Naive B cell (primary cell): ENCODE measurements at regions not wholly inside any gene's neighbourhood (a gene's known extent, or its start where the extent isn't known, plus 50 kb on each side); places are given as distances from the start of the nearest gene placed in this dataset.
A peak's percentile ranks its signal among the peaks of the same experiment; 100 is the strongest.
"Not testable (repeated sequence)": the region's sequence is repeated elsewhere in the genome, so short reads cannot be mapped to it uniquely, and the experiment has no call there.

Experiments used
- ATAC-seq, 2 donors: fragments of 150-1000 bp; cut with Tn5 transposase; 2 replicates each; pipeline ENCODE4 v1.10.0; 2021; ENCODE audit warnings: low read depth in 2 of 2, mild to moderate bottlenecking in 2 of 2, moderate library complexity in 2 of 2
- DNase-seq: peaks from one replicate; pipeline ENCODE4 v3.0.0; 2022
- H3K27ac Mint-ChIP-seq, 6 donors: one replicate each; pipeline ENCODE4 v1.8.0; 2020 to 2022; ENCODE audit warnings: mild to moderate bottlenecking in 6 of 6, mixed read lengths in 6 of 6, moderate library complexity in 5 of 6, inconsistent platforms in 2 of 6
- H3K27me3 Mint-ChIP-seq, 3 donors: one replicate each; pipeline ENCODE4 v1.8.0; 2021 to 2022; ENCODE audit warnings: mixed read lengths in 3 of 3, mild to moderate bottlenecking in 1 of 3
- H3K36me3 Mint-ChIP-seq, 2 donors: one replicate each; pipeline ENCODE4 v1.8.0; 2020 to 2022; ENCODE audit warnings: mixed read lengths in 2 of 2, inconsistent platforms in 1 of 2, mild to moderate bottlenecking in 1 of 2
- H3K4me1 Mint-ChIP-seq, 3 donors: one replicate each; pipeline ENCODE4 v1.8.0; 2020 to 2022; ENCODE audit warnings: mixed read lengths in 3 of 3, inconsistent platforms in 1 of 3, mild to moderate bottlenecking in 1 of 3, moderate library complexity in 1 of 3
- H3K4me3 Mint-ChIP-seq, 8 donors: one replicate each; pipeline ENCODE4 v1.8.0; 2020 to 2022; ENCODE audit warnings: mild to moderate bottlenecking in 8 of 8, mixed read lengths in 8 of 8, moderate library complexity in 8 of 8, inconsistent platforms in 2 of 8
- H3K9me3 Mint-ChIP-seq, 7 donors: one replicate each; pipeline ENCODE4 v1.8.0; 2020 to 2022; ENCODE audit warnings: mixed read lengths in 7 of 7, mild to moderate bottlenecking in 5 of 7, inconsistent platforms in 2 of 7, moderate library complexity in 1 of 7

DNA sequence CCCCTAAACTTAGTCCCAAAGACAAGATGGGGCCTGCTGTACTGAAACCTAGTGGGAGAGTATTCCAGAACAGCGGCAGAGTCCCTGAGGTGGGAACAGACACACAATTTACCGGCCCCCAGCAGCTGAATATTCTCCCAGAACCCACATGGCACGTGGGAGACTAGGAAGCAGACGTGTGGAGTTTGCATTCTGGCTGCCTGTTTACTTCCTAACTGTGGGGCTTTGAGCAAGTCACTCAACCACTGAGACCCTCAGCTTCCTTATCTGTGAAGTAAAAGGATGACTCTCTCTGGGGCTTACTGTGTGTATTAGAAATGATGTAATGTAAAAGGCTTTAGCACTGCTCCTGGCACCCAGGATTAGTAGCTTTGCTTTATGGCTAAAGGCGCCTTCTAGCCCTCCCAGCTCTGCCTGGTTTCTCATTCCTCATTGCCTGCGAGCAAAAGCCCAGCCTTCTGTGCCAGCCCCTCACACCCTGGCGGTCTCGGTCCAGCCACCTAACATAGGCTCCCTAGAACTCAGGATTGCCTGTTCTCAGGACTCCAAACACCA, 353.1 kb downstream of the CDC5L start:
- no peak overlapping the region for H3K4me3 Mint-ChIP-seq
- peaks cover 0 to 13% (median 7%) of the 10 kb centered on the region in 7 donors for H3K9me3 Mint-ChIP-seq
- DNase-seq = no peak
- ATAC-seq = no peak
- no peaks in the 10 kb centered on the region for H3K4me1 Mint-ChIP-seq
- no peak overlapping the region for H3K27ac Mint-ChIP-seq
- H3K27me3 Mint-ChIP-seq = peaks cover 0 to 8% (median 8%) of the 10 kb centered on the region in 3 donors
- H3K36me3 Mint-ChIP-seq = no peaks in the 10 kb centered on the region

DNA sequence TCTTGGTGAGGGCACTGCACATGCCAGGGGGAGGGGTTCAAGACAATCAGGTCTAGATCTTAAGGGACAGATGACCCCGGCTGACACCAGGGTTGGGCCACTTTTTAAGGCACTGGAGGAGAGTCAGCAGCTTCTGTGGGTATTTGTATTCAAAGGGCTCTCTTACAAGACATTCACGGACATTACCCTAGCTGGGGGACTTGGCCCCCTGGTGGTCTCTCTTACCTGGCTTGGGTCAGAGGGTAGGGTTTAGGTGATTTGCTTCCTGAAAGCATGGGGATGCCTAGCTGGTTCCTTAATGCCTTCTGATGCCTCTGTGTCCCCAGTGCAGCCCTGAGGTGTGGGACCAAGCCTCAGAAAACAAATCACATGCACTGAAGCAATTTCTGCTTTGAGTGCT, 354.7 kb downstream of the CDC5L start:
- Mint-ChIP-seq H3K4me3 (no peak overlapping the region), H3K4me1 (no peaks in the 10 kb centered on the region), H3K36me3 (no peaks in the 10 kb centered on the region), H3K27me3 (peaks cover 0 to 12% (median 8%) of the 10 kb centered on the region in 3 donors), H3K9me3 (peaks cover 0 to 17% (median 7%) of the 10 kb centered on the region in 7 donors), H3K27ac (no peak overlapping the region)
- no peak for ATAC-seq
- DNase-seq = no peak

DNA sequence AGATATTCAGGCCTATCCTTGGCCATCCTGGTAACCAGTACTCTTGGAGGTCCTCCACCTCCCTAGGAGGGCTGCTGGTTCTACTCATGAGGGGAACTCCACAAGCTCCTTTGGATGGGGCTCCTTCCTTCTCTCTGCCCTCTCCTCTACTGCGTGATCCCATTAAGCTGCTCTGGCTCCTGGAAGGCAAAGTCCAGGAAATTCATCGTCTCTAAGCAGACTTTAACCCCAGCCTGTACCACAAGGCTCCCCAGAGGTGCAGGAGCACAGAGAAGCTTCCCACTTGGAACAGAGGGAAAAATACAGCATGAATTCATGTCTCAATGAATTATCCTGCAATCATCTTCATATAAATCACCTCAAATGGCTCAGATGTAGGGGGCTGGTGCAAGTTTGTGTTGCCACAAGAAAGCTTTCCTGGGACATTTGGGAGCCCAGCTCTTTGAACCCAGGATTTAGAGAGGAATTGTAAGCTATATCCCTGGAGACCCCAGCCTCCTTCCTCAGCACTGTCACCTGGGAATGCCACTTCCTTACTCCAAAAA, 355.4 kb downstream of the CDC5L start:
- Mint-ChIP-seq H3K9me3 (peaks cover 0 to 17% (median 7%) of the 10 kb centered on the region in 7 donors), H3K27me3 (peaks cover 0 to 12% (median 8%) of the 10 kb centered on the region in 3 donors), H3K4me1 (no peaks in the 10 kb centered on the region), H3K27ac (peak overlapping the region in 1 of 6 donors; percentile 52), H3K4me3 (no peak overlapping the region), H3K36me3 (no peaks in the 10 kb centered on the region)
- ATAC-seq (no peak), DNase-seq (no peak)

DNA sequence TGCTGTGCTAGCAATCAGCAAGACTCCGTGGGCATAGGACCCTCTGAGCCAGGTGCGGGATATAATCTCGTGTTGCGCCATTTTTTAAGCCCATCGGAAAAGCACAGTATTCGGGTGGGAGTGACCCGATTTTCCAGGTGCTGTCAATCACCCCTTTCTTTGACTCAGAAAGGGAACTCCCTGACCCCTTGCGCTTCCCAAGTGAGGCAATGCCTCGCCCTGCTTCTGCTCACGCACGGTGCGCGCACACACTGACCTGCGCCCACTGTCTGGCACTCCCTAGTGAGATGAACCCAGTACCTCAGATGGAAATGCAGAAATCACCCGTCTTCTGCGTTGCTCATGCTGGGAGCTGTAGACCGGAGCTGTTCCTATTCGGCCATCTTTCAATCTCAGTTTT, 372.6 kb downstream of the CDC5L start:
- peaks cover 0 to 57% (median 45%) of the 10 kb centered on the region in 7 donors for H3K9me3 Mint-ChIP-seq
- not testable (repeated sequence) for H3K27me3 Mint-ChIP-seq, H3K27ac Mint-ChIP-seq, ATAC-seq, DNase-seq, H3K4me3 Mint-ChIP-seq, H3K4me1 Mint-ChIP-seq
- peaks cover 0 to 10% of the 10 kb centered on the region in 2 donors for H3K36me3 Mint-ChIP-seq

DNA sequence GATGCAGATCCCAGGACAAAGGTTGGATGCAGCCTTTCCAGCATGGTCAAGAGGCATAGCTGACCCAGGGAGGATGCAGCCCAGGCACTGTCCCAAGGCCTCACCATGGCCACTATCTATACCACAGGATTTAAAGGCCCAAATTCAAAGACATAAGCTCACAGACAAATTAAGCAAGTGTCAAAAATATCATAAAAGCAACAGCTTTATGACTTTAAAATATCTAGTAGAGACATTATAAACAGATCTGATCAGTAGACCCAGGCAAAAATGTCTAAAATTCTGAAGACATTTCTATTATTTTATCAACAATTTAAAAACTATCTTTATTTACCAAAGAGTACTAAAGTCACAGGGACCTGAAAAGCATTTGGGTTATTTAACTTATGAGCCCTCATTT, 373.5 kb downstream of the CDC5L start:
- peaks cover 0 to 63% (median 43%) of the 10 kb centered on the region in 7 donors for H3K9me3 Mint-ChIP-seq

DNA sequence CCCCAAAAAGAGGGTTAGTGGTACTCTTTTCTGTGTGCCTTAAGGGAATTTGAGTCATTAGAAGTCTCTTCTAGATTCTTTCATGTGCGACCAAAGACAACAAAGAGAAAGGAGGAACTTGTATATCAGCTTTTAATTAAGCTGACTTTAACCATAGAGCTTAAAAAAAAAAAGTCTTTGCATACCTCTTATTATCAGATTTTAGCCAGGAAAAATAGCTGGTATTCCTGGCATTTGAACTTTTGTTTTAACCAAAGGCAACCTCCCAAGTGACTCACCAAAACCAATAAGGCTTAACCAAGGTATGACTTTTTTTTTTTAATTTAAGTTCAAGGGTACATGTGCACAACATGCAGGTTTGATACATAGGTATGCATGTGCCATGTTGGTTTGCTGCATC, 375.0 kb downstream of the CDC5L start:
- Mint-ChIP-seq H3K36me3 (peaks cover 0 to 10% of the 10 kb centered on the region in 2 donors), H3K27ac (no peak overlapping the region), H3K27me3 (no peaks in the 10 kb centered on the region), H3K4me1 (no peaks in the 10 kb centered on the region), H3K4me3 (no peak overlapping the region), H3K9me3 (peaks cover 0 to 62% (median 43%) of the 10 kb centered on the region in 7 donors)
- no peak for ATAC-seq
- DNase-seq = no peak

More for the DNA sequence above, 373.5 kb downstream of the CDC5L start:
- Mint-ChIP-seq H3K36me3 (peaks cover 0 to 10% of the 10 kb centered on the region in 2 donors), H3K27me3 (no peaks in the 10 kb centered on the region), H3K4me3 (no peak overlapping the region), H3K4me1 (no peaks in the 10 kb centered on the region), H3K27ac (no peak overlapping the region)
- ATAC-seq = no peak
- DNase-seq = no peak

DNA sequence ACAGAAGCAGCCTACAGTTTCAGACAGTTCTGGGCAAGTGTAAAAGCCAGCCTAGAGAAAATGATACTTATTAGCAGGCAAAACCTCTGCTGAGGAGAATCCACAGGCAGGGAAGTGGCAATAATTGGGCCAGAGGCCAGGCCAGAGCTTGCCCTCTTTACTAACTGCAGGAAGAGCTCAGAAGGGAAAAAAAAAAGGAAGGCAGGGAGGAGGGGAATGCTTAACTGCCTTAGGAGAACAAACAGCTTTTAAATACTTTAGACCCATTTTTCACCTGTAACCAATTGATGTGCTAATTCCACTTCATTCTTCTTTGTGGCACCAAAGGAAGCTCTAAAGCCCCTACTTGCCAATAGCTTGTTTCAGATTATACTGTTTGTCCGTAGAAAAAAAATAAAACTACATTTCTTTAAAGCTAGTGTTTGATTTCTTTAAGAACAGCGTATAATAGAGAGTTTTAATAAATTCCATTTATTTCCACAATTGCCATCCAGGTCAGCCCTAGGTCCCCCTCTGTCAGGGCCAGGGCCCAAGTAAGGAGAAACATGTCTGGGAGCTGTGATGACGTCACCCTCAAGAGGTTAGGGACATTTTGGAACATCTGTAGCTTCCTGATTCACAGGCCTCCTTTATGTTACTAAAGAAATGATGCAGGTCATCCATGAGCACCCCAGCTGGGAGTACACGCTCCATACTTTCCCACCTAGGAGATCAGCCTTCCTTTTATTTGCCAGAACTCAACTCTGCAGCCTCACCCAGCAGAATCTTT, 384.3 kb downstream of the CDC5L start:
- no peak for DNase-seq
- H3K4me1 Mint-ChIP-seq = no peaks in the 10 kb centered on the region
- no peak for ATAC-seq
- H3K4me3 Mint-ChIP-seq = no peak overlapping the region
- peaks cover 0 to 9% (median 3%) of the 10 kb centered on the region in 7 donors for H3K9me3 Mint-ChIP-seq
- H3K27me3 Mint-ChIP-seq = peaks cover 0 to 8% (median 8%) of the 10 kb centered on the region in 3 donors
- no peak overlapping the region for H3K27ac Mint-ChIP-seq
- no peaks in the 10 kb centered on the region for H3K36me3 Mint-ChIP-seq

DNA sequence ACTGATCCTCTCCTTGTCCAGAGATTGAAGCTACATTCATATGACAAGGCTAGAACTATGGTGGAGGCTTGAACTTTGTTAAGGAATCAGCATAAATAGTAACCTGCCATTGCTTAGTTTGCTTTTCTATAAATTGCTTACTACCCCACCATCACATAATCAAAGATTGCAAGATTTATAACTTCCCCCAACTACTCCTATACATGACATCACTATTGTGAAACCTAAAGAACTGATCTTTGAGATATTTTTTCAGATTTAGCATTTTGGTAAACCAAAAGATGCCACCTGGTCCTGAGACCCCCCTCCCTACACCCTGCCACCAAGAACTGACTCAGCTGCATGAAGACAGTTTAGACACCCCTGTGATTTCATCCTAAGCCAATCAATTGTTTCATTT, 385.3 kb downstream of the CDC5L start:
- no peak overlapping the region for H3K27ac Mint-ChIP-seq
- H3K36me3 Mint-ChIP-seq = no peaks in the 10 kb centered on the region
- no peak overlapping the region for H3K4me3 Mint-ChIP-seq
- H3K27me3 Mint-ChIP-seq = peaks cover 0 to 8% (median 7%) of the 10 kb centered on the region in 3 donors
- H3K4me1 Mint-ChIP-seq = no peaks in the 10 kb centered on the region
- ATAC-seq (no peak), DNase-seq (no peak)
- H3K9me3 Mint-ChIP-seq = peaks cover 0 to 9% (median 3%) of the 10 kb centered on the region in 7 donors

DNA sequence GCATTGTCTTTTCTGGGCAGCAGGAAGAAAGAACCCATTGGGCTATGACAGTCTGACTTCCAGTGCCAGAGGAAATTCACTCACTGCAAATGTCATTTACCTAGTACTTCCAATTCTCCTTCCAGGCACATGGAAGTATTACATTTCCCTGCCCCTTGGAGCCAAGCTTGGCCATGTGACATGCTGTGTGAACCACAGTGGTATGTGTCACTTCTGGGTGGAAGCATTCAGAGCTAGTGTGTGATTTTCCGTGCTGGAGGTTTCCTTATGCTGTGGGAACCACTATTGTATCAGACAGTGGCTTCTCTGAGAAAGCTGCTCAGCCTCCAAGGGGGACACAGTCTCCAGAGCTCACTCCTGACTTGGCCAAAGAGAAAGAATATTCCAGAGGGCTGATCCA, 387.6 kb downstream of the CDC5L start:
- Mint-ChIP-seq H3K4me1 (peaks cover 7 to 13% (median 10%) of the 10 kb centered on the region in 3 donors), H3K27ac (no peak overlapping the region), H3K4me3 (no peak overlapping the region), H3K9me3 (peaks cover 0 to 9% (median 2%) of the 10 kb centered on the region in 7 donors), H3K27me3 (peaks cover 0 to 8% (median 4%) of the 10 kb centered on the region in 3 donors), H3K36me3 (no peaks in the 10 kb centered on the region)
- ATAC-seq = no peak
- DNase-seq = no peak

DNA sequence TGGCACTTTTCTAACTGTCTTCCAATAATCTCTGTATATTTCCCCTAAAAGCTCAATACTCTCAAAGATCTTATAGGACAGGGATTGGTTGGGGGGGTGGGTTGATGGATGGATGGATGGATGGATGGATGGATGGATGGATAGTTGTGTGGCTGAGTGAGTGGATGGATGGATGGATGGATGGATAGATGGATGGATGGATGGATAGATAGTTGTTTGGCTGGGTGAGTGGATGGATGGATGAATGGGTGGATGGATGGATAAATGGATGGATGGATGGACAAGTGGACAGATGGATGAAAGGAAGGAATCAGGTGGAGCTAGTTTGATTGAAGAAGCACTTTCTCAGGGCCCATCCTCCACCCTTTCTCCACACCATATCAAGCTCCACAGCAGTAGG, 388.8 kb downstream of the CDC5L start:
- Mint-ChIP-seq H3K27me3 (peaks cover 0 to 8% (median 4%) of the 10 kb centered on the region in 3 donors), H3K4me1 (peaks cover 7 to 14% (median 11%) of the 10 kb centered on the region in 3 donors), H3K4me3 (no peak overlapping the region), H3K27ac (no peak overlapping the region), H3K36me3 (no peaks in the 10 kb centered on the region), H3K9me3 (peaks cover 0 to 9% (median 2%) of the 10 kb centered on the region in 7 donors)
- no peak for DNase-seq
- ATAC-seq = no peak

DNA sequence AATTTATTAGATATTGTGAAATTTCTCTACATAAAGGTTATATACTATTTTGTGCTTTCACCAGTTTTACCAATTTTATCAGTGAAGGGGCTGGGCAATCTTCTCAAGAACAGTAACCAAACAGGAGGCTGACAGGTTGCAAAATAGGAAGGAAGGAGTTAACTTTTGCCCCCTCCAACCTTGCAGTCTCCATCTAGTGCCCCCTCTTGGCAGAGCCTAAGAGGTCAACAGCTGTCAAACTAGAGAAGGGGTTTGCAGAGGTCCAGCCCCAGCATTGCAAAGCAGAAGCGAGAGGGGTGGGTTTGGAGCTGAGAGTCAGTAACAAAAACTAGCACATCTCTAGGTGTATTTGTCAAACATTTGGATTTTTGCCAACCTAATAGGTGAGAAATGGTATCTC, 391.0 kb downstream of the CDC5L start:
- ATAC-seq (no peak), DNase-seq (no peak)
- H3K27me3 Mint-ChIP-seq = peaks cover 0 to 8% (median 4%) of the 10 kb centered on the region in 3 donors
- peaks cover 7 to 14% (median 11%) of the 10 kb centered on the region in 3 donors for H3K4me1 Mint-ChIP-seq
- H3K36me3 Mint-ChIP-seq = no peaks in the 10 kb centered on the region
- no peak overlapping the region for H3K4me3 Mint-ChIP-seq
- H3K27ac Mint-ChIP-seq = no peak overlapping the region
- peaks cover 0 to 9% (median 2%) of the 10 kb centered on the region in 7 donors for H3K9me3 Mint-ChIP-seq
